Fibroblast of pulmonary artery (primary cell): ENCODE measurements at regions not wholly inside any gene's neighbourhood (a gene's known extent, or its start where the extent isn't known, plus 50 kb on each side); places are given as distances from the start of the nearest gene placed in this dataset.

Source experiments
- DNase-seq: peaks from one replicate; pipeline ENCODE4 v3.0.0-alpha.2; 2010; ENCODE audit warnings: low read depth
- H3K4me3 ChIP-seq: replicated peaks from 2 replicates; pipeline ENCODE4 v1.5.1; 2011; ENCODE audit warnings: low read depth, mild to moderate bottlenecking, control low read depth, low read length, moderate library complexity
- TF ChIP-seq, protein P1 (sequence below): IDR thresholded peaks from 2 replicates; pipeline ENCODE4 v1.5.1; 2011; ENCODE audit warnings: mild to moderate bottlenecking, control low read depth, low read length, inconsistent platforms; ENCODE audit errors: missing control alignments

DNA sequence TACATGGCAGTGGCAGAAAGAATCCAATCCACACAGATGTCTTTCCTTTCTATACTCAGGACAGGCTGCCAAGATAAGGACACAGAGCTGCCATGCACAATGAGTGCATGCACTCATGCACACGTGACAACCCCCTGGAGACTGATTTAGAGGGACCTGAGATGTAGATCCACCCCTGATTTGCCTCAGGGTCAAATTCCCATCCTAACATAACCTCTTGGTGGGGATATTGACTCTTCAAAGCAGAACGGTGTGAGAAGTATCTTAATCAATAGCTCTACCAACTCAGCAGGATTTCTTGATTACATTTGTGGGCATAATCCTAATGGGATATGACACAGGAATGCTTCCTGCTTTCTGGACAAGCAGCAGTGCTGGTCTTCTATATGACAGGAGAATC is 125.2 kb upstream of the DSCAM start:
- TF ChIP-seq, protein P1, sequence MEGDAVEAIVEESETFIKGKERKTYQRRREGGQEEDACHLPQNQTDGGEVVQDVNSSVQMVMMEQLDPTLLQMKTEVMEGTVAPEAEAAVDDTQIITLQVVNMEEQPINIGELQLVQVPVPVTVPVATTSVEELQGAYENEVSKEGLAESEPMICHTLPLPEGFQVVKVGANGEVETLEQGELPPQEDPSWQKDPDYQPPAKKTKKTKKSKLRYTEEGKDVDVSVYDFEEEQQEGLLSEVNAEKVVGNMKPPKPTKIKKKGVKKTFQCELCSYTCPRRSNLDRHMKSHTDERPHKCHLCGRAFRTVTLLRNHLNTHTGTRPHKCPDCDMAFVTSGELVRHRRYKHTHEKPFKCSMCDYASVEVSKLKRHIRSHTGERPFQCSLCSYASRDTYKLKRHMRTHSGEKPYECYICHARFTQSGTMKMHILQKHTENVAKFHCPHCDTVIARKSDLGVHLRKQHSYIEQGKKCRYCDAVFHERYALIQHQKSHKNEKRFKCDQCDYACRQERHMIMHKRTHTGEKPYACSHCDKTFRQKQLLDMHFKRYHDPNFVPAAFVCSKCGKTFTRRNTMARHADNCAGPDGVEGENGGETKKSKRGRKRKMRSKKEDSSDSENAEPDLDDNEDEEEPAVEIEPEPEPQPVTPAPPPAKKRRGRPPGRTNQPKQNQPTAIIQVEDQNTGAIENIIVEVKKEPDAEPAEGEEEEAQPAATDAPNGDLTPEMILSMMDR, result no peak
- H3K4me3 ChIP-seq, result no peak overlapping the region
- no peak for DNase-seq

DNA sequence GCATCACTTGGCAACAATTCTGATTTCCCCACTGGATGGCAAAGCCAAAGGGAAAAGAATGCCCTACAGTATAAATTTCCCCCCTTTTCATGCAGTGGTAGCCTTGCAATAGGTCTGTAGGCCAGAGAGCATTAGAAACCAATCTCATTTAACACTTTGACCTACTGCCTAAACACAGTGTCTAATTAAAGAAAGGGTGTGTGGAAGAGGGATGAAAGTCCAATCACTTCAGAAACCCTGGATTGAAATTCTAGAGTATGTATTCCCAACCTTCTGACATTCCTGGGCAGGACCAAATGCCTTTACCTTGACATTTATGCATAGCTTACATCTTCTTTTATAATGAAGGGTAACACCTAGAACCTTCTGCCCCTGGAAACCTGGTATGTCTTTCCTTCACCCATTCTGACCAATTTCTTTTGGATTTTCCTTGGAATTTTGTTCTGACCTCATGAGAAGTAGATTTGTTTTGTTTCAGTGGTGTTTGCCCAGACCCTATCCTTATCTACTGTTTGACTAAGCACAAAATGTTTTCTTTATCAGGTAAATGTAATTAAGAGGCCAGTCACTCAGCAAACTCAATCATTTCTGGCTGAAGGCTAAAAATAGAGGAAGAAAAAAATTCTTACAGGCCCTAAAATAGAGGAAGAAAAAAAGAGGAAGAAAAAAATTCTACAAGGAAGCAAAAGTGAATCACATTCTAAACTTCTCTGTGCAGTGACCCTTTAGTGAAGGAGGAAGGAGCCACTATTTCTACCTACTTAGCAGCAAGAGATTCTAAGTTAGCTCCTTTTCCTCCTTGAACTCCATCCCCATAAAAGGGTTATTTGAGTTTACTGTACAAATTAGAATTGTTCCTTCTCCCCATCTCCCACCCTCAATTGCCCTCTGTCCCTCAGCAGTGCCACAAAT is 129.5 kb upstream of the DSCAM start:
- TF ChIP-seq, protein P1, result no peak
- H3K4me3 ChIP-seq, result no peak overlapping the region
- no peak for DNase-seq

DNA sequence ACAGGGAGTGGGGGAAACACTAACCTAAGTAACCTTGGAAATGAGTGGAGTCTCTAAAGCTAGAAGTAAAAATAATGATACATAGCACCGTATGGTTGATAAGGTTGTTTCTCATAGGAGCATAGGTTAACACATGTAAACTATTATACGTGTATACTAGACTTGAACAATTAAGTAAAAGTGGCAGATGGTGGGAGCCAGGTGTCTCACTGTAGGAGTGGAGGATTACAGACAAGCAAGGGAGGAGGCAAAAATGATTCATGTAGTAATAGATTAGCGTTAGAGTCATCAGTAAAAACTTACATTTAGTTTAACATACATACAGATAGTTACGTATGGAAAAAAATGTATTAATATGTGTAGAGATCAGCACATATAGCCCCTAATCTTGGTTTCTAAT is 138.4 kb upstream of the DSCAM start:
- no peak overlapping the region for H3K4me3 ChIP-seq
- no peak for DNase-seq
- TF ChIP-seq, protein P1, result no peak

DNA sequence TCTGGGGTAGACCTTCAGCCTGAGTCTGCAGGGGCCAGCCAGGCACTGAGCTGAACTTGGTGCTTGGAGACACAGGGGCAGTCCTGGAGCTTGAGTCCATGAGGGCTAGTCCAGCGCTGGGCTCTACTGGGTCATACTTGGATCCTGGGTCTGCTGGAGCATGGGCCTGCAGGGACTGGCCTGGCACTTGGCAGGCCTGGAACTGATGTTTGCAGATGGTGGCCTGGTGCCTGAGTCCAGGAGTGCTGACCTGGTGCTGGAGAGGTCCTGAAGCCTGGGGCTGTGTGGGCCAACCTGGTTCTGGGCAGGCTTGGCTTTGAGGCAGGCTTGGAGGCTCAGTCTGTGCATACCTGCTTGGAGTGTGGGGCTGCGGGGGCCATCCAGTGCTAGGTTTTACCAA is 143.4 kb upstream of the DSCAM start:
- no peak overlapping the region for H3K4me3 ChIP-seq
- TF ChIP-seq, protein P1, result no peak
- DNase-seq, result no peak

DNA sequence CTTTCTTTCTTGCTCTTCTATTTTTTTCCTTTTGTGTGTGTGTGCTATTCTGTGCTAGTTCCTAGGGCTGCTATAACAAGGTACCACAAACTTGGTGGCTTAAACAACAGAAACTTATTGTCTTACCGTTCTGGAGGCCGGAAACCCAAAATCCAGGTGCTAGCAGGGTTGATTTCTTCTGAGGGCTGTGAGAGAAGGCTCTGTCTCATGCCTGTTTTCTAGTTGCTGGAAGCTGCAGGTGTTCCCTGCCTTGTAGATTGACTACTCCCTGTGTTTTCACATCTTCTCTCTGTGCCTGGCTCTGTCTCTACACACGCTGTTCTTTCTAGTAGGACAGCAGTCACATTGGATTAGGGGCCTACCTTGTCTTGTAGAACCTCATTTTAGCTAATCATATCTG is 150.9 kb upstream of the DSCAM start:
- TF ChIP-seq, protein P1, result no peak
- H3K4me3 ChIP-seq, result no peak overlapping the region
- DNase-seq, result no peak

DNA sequence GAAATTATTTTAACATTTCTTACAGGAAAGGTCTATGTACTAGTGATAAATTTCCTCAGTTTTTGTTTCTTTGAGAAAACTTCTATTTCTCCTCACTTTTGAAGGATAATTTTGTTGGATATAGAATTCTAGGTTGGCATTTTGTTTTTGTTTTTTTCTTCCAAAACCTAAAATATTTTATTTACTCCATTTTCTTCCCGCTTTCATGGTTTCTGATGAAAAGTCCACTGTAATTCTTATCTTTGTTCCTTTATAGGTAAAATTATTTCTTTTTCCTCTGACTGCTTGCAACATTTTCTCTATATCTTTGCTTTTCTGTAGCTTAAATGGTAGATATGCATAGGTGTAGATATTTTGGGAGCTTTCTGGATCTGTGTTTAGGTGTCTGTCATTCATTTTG is 153.9 kb upstream of the DSCAM start:
- no peak for DNase-seq
- TF ChIP-seq, protein P1, result no peak

DNA sequence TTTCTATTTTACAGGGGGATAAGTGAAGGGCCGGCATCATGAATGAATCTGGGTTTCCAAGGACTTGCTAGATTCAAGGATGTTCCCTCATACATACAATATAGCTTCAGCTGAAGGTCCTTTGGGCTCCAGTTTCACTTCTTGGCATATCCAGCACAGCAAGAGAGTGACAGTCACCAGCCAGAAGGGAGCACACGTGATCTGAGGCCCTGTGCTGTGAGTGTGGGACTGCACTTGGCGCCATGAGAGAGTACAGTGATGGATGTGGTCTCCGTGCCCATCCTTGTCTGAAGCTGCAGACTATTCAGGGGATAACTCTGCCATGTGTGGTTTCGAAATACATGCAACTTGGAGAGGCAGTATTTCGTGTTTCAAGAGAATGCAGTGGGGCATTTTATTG is 159.7 kb upstream of the DSCAM start:
- TF ChIP-seq, protein P1, result no peak
- no peak overlapping the region for H3K4me3 ChIP-seq
- DNase-seq, result no peak

More for the DNA sequence above, 153.9 kb upstream of the DSCAM start:
- no peak overlapping the region for H3K4me3 ChIP-seq
